GM21381 (cell line): ENCODE measurements at regions not wholly inside any gene's neighbourhood (a gene's known extent, or its start where the extent isn't known, plus 50 kb on each side); places are given as distances from the start of the nearest gene placed in this dataset.
"Not testable (repeated sequence)": the region's sequence is repeated elsewhere in the genome, so short reads cannot be mapped to it uniquely, and the experiment has no call there.

Experiments used
- ATAC-seq: cut with Tn5 transposase; IDR thresholded peaks from one replicate; pipeline ENCODE4 v1.9.1; 2021; ENCODE audit warnings: mild to moderate bottlenecking, moderate library complexity; ENCODE audit not compliant: unreplicated experiment

DNA sequence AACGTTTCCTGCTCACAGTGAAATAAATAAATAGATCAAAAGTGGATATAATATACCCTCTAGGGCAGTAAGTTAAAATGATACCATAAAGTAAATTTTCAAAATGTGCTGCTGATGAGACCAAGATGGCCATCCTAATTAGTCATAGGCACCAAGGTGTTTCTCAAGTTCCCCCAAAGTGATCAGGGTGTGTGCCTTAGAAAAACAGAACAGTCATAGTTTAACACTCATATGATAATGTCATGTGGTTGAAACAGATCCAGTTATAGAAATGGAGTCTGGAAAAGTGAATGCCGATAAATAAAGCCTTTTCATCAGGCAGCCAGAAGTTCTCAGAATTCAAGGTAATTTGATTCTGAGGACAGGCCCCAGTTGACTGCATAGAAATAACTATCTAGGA lies 161.5 kb upstream of the CDKN2B start:
- ATAC-seq, result no peak

DNA sequence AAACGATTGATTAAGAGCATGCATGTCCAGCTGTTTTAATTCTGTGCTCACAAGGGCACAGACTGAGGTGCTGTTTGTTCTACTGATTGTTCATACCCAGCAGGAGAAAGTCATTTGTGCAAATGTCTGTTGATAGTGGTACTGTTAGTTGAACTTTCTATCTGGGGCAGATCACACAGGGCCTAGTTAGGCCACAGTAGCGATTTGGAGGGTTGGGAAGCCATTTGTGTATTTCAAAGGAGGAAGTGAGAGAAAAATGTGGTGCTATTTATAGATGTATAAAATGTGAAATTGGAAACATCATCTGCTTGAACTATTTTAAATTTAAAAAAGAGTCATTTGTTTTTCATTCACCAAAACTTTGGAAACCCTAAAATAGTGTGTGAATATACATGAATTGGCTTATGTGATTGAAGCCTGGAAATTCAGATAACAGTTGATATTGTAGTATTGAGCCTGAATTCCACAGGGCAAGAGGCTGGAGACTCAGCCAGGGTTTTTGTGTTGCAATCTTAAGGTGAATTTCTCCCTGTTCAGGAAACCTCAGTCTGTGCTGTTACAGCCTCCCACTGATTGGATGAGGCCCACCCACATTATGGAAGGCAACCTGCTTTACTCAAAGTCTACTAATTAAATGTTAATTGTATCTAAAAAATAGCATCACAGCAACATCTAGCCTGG lies 162.0 kb upstream of the CDKN2B start:
- no peak for ATAC-seq

DNA sequence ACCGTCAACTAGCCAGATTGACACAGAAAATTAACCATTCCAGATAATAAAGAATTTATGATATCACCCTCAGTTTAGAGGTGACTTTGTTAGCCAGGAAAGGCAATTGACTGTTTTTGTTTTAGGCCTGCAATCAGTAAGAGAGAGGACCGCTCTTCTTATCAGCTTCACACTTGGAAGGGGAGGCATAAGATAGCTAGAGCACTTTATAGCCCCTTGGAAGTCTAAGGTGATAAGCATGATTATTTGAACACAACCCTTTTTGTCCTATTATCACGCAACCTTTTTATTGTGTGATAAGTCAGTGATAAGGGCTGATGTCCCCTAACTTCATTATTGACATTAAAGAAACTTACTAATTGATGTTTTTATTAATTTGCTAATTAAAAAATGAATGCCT lies 162.6 kb upstream of the CDKN2B start:
- no peak for ATAC-seq

DNA sequence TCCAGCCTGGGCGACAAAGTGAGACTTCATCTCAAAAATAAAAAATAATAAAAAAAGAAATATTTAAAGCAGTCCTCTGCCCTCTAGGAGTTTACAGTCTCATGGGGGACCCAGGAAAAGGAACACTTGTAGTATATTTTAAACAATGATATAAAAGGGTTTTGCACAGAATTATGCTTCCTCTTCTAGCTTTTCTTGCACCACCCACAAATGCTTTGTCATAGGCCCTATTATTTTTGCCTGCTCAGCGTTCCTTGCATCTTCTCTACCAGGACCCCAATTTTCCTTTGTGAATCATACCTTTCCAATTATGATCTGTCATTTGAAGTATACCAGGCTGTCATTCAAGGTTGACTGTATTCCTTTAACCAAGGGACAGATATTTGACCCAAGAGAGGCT lies 164.8 kb upstream of the CDKN2B start:
- no peak for ATAC-seq

DNA sequence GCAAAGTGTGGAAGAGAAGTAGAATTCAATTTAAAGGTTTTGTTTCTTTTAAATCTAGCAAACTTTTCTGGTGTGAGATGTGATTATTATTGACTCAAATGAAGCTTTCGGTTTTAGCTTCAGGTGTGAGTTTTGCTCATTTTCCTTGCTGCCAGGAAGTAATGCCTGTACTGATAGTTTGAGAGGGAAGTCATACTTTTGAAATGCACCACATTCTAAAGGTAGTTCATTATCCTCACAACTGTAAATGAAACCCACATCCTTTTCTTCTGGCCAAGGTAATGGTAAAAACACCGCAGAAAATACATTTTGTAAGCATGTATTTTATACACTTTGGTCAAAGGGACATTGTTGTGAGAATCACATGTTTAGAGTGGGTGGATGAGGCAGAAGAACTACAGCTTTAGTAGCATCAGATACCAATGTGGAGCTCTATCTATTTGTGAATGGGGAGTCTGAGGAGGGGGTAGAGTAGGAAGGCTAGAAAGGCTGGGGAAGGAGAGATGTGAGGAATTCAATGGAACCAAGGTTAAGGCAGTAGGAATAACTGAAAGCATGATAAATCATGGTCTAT lies 167.0 kb upstream of the CDKN2B start:
- ATAC-seq, result no peak

DNA sequence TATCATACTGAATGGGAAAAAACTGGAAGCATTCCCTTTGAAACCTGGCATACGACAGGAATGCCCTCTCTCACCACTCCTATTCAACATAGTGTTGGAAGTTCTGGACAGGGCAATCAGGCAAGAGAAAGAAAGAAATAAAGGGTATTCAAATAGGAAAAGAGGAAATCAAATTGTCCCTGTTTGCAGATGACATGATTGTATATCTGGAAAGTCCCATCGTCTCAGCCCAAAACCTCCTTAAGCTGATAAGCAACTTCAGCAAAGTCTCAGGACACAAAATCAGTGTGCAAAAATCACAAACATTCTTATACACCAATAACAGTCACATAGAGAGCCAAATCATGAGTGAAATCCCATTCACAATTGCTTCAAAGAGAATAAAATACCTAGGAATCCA lies 171.9 kb upstream of the CDKN2B start:
- not testable (repeated sequence) for ATAC-seq

DNA sequence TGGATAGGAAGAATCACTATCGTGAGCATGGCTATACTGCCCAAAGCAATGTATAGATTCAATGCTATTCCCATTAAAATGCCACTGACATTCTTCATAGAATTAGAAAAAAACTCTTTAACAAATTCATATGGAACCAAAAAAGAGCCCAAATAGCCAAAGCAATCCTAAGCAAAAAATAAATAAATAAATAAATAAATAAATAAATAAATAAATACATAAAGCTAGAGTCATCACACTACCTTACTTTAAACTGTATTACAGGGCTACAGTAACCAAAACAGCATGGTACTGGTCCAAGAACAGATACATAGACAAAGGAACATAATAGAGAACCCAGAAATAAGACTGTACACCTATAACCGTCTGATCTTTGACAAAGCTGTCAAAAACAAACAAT lies 180.4 kb upstream of the CDKN2B start:
- ATAC-seq, result no peak

DNA sequence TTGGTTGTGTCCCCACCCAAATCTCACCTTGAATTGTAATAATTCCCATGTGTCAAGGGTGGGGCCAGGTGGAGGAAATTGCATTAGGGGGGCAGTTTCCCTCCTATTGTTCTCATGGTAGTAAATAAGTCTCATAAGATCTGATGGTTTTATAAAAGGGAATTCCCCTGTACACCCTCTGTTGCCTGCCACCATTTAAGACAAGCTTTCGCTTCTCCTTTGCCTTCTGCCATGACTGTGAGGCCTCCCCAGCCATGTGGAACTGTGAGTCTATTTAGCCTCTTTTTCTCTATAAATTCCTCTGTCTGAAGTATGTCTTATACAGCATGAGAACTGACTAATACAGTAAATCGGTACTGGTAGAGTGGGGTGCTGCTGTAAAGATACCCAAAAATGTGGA lies 187.9 kb upstream of the CDKN2B start:
- ATAC-seq, result not testable (repeated sequence)

DNA sequence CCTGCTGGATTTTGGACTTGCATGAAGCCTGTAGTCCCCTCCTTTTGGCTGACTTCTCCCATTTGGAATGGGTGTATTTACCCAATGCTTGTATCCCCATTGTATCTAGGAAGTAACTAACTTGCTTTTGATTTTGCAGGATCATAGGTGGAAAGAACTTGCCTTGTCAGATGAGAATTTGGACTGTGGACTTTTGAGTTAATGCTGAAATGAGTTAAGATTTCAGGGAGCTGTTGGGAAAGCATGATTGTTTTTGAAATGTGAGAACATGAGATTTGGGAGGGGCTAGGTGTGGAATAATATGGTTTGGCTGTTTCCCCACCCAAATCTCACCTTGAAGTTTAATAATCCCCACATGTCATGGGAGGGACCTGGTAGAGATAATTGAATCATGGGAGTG lies 189.6 kb upstream of the CDKN2B start:
- no peak for ATAC-seq

DNA sequence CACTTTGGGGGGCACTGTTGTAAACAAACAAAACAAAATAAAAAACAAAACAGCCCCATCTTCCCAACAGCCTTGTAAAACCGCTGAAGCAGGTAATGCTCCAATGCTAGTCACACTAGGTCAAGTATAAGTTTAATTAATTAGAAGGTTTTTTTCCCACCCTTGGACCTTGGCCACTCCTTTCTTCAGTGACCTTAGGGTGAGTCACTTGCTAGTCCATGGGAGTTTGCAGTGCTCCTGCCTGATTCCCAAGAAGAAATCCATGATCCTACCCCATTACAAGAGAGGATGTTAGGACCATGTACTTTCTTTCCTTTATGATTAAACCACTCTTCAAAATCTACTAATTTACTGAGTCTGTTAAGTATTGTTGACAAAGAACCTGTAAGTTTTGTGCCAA lies 192.2 kb upstream of the CDKN2B start:
- no peak for ATAC-seq

DNA sequence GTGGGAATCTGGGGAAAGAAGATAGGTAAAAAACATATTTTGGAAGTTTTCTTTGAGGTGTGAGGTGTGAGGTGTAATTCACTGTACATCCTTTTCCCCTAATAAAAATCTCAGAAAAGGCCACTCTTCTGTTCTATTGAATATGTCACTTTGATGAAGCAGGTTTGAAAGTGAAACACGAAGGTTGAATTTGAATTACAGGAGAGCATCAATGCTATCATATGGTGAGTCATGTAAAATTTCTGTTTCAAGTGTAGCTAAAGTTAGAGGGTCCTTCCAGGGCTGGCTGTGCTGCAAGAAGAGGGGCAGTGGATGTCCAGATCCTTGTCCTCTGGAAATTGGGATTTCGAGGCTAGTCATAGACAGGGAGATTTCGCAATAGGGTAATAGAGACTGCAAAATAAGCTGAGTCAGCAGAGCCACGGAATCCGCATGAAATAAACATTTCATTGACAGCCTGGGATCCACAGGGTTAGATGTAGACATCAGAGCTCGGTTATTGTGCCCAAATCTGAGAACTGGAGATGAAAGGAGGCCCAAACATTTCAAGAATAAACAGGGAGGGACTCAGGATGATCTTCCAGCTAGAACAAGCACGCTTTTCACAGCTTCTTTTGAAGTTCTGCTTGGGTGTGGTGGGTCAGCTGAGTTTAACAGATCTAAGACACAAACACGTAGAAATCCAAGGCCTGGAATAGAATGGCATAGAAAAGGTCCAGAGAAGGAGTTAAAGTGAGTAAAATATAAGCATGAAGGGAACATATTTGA lies 194.4 kb upstream of the CDKN2B start:
- ATAC-seq, result no peak

DNA sequence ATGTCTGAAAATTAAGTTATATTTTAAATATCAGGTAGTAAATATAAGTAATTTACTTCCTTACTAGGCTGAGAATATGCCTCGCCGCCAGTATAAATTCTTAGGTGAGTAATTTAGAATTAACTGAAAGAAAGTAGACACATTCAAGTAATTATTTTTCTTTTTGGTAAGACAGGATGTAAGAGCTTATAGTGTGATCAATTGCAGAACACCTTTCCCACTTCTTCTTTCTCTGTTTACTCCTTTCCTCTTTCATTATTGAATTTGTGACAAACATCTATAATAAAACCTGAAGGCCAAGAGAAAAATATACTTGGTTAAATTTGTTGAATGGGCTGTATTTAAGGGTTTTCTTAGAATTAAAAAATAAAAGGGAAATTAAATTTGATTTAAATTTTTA lies 195.1 kb upstream of the CDKN2B start:
- ATAC-seq, result no peak

DNA sequence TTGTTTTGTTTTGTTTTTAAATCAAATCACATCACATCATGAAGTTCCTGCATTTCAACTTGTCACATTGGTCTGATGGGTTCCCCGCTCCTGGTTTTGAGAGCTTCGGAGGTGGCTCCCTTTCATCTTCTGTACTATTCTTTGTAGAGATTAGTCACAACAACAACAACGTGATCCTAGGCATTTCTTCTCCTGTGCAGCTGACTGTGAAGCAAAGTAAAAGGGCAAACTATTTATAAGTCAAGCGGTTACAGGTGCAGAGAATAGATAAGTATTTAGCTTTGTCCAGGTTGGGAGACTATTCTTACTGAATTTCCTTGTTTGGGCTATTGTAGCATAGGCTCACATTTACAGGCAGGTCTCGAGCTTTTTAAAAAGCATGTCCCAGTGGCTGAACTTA lies 197.7 kb upstream of the CDKN2B start:
- no peak for ATAC-seq

DNA sequence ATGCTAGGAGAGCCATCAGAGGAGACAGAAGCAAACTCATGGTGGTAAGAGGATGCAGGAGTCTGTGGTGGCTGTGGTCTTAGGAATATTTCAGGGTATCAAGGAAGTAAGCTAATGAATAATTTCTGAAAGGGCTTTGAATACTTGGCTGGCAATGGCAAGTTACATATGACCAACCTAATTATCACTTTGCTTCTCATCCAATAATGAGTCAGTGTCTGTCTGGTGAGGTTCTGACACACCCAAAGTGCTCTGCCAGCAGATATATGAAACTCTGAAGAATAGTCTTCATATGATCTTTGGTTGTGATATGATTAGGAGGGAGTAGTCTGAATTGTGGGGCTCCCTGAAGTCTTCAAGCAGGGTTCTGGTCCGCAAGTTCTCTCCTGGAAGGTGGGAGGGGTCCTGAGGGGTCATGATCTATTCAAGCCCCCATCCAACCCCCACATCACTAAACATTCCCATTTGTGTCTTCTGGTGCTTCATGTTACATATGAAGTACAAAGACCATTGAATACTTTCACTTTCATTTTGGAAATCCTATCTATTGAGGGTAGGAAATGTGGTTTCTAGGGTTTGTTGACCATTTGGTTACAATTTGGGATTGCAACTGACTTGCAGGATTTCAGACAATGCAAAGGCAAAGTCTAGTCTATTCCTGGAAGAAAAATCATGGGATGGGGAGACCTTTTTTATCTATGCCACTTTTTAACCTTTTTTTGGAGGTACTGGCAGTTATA lies 199.9 kb upstream of the CDKN2B start:
- no peak for ATAC-seq

DNA sequence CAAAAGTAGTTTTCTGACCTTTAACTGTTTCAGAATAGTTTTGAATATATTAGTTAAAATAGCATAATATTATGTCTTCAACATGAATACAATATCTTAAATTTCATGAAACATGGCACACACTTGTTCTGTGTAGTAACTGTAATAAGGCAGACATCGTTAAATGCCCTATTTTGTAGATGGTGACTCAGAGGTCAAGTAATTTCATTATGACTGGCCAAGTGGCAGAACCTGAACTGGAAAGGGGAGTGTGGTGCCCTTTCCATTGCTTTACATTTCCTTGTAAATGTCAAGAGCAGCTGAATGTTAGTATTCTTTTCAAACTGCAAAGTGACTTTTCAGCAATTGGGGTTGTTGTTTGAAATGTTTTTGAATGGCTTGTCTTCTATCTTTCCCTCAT lies 201.2 kb upstream of the CDKN2B start:
- ATAC-seq, result no peak

DNA sequence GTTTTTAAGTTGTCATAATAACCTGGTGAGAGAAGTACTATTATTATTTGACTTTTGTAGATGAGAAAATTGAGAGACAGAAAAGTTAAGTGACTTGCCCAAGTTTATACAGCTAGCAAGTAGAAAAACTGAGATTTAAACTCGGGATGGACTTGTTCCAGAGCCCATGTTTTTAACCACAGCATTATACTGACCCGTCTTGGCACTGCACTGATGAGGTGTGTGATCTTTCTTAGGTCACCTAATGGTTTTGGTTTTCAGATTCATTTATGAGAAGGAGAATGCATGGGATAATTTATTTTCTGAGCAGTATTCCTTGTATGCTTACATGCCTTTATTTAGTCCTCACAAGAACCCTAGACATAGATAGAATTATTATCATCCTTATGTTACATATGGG lies 201.8 kb upstream of the CDKN2B start:
- ATAC-seq, result no peak

DNA sequence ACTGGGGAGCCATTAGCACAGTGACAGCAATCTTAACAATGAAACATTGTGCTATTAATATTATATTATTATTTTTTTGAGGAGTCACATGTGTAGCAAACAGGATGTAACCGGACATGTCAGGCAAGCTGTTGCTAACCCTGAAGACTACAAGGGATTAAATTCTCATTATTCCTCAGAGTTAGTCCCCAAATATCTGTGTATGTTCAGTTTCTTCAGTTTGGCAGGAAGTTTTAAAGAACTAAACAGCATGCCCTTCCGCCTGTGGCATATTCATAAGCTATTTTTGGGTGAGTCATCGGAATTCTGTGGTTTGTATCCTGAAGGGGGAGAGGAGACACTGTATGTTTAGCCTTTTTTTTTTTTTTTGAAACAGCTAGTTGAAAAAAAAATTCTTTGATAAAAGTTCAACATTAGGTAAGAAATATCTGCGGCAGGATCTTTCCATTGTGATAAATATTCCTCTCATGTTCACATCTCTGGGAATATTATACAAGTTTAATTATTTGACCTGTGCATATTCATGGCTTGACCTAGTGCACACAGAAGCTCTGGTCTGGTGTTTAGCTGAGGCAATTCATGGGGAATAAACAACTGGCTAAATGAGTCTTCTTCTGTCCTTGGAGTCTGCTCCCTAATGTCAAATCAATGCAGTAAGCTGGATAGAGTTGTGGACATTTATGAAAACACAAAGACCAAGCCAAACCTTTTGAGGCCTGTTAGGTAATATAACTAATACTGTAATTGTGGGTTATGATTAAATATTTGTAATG lies 202.7 kb upstream of the CDKN2B start:
- ATAC-seq, result no peak

DNA sequence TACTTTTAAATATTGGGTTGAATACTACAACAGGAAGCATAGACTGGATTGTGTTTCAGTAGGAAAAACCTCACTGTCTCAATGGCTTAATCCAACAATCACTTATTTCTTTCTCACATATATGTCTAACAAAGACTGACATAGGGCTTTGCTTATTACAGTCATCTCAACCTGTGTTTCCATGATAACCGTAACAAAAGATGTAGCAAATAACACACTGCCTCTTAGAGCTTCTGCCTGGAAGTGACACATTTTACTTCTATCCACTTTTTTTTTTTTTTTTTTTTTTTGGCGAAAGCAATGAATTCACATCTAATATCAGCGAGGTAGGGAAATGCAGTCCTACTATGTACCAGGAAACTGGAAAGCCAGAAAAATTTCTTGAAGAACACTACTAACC lies 204.9 kb upstream of the CDKN2B start:
- ATAC-seq, result no peak

DNA sequence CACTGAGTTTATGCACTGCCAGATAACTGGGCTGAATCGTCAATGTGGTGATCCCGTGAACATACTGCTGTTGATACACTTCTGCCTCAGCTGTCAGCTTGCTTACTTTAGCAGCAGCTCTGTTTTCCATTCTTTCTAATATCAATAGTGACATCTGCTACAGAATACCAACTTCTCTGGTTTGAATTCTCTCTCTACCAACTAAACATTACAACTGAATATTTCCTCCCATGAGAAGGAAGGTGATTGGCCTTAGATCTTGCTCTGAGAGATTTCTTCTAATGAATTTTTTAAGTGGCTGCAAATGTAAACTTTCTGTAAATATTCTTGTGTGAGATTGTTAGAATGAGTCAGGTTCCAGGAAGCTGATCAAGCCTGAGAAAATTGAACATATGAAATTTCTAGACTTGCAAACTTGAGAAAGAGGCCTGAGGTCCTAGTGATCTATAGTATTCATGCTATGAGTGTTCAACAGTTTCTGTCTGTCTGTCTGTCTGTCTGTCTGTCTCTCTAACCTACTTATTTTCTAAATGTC lies 205.5 kb upstream of the CDKN2B start:
- ATAC-seq, result no peak

DNA sequence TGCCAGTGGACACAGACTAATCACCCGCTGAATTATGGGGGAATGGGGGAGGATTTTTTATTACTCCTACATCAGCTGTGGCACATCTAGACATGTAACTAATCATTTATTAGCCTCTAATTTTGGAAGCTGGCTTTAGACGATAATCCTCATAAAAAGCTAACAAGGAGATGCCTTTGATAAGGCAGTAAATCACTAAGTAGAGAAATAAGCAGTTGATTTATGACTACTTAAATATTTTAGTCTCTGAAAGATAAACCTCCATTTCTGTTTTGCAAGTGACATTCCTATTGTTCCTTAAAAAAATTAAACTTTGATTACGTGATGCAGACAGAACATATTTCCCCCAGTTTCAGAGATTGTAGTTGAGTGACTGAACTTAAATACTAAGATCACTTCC lies 206.4 kb upstream of the CDKN2B start:
- no peak for ATAC-seq

DNA sequence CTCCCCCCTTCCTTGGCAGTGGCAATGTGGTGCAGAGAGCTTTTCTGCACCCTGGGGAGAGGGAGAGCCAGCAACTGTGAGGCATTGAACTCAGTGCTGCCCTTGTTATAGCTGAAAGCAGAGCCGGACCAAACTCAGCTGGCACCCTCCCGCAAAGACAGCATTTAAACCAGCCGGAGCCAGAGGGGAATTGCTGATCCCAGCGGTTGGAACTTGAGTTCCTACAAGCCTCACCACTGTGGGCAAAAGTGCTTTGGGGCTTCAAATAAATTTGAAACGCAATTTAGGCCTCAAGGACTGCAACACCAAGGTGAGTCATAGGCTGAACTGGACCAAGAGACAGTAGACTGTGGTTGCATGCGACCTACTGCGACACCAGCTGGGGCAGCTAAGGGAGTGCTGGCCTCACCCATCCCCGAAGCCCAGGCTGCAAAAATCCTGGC lies 207.6 kb upstream of the CDKN2B start:
- no peak for ATAC-seq
